B cell (primary cell): ENCODE measurements at regions not wholly inside any gene's neighbourhood (a gene's known extent, or its start where the extent isn't known, plus 50 kb on each side); places are given as distances from the start of the nearest gene placed in this dataset.

ENCODE experiments used
- CTCF ChIP-seq: fragments of 200-600 bp; IDR thresholded peaks from one replicate; pipeline ENCODE4 v1.8.0; 2022; ENCODE audit warnings: antibody characterized with exemption, mild to moderate bottlenecking
- EZH2 ChIP-seq: IDR thresholded peaks from 2 replicates; pipeline ENCODE4 v1.6.1; 2012; ENCODE audit warnings: borderline replicate concordance, low read depth, mild to moderate bottlenecking, moderate library complexity, low read length; ENCODE audit not compliant: insufficient read depth, poor library complexity, severe bottlenecking

DNA sequence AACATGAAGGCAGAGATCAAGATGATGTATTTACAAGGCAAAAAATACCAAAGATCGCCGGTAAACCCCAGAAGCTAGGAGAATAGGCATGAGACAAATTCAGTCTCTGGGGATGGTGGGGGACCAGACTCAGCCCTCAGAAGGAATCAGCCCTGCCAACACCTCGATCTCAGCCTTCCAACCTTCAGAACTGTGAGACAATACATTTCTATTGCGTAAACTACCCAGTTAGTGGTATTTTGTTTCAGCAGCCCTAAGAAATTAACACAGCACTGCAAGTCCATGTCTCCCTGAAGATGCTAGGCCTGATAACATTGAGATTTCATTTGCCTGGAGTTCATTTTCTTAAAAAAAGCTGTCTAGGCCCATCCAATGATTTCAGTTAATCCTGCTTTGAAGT, 622.5 kb downstream of the PTPRC start:
- no peak for TF ChIP-seq CTCF
- TF ChIP-seq EZH2 = no peak
